Erythroblast (primary cell): ENCODE measurements at regions not wholly inside any gene's neighbourhood (a gene's known extent, or its start where the extent isn't known, plus 50 kb on each side); places are given as distances from the start of the nearest gene placed in this dataset.

Experiments
- GATA1 ChIP-seq: IDR thresholded peaks from 2 replicates; pipeline ENCODE4 v1.6.1; 2011; ENCODE audit warnings: low read depth, mild to moderate bottlenecking, control low read depth, low read length, moderate library complexity
- POLR2A ChIP-seq: IDR thresholded peaks from 2 replicates; pipeline ENCODE4 v1.6.1; 2011; ENCODE audit warnings: mild to moderate bottlenecking, low read length

DNA sequence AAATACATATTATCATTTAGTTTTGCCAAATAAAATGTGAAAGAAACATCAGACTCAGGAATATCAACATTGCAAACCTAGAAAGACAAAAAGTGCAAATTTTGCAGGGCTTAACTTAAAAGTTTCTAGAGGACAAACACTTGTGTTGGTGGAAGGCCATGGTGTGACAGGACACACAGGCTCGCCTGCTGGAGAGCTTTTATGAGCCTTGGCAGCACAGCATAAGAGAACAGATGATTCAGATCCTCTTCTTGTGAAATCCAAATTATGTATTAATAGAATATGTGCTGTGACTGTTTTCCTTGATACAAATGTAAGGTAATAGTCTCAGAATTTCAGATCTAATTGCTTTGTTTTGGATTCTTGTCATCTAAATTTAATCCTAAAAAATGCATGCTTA is 72.9 kb upstream of the ABCB5 start:
- TF ChIP-seq POLR2A = no peak
- TF ChIP-seq GATA1 = no peak
